D721Med (cell line): ENCODE measurements at regions not wholly inside any gene's neighbourhood (a gene's known extent, or its start where the extent isn't known, plus 50 kb on each side); places are given as distances from the start of the nearest gene placed in this dataset.

Experiments used
- DNase-seq: peaks from one replicate; pipeline ENCODE4 v3.0.0; 2011; ENCODE audit warnings: low spot score; ENCODE audit not compliant: insufficient read length
- FAIRE-seq: peaks from 2 replicates; lab custom pipeline; 2011; peaks lifted over from hg19 to GRCh38; lab: Jason Lieb, UNC
- CTCF ChIP-seq: IDR thresholded peaks from 2 replicates; pipeline ENCODE4 v1.5.1; 2012; ENCODE audit warnings: mild to moderate bottlenecking, control low read depth; ENCODE audit not compliant: insufficient read depth; ENCODE audit errors: missing control alignments

DNA sequence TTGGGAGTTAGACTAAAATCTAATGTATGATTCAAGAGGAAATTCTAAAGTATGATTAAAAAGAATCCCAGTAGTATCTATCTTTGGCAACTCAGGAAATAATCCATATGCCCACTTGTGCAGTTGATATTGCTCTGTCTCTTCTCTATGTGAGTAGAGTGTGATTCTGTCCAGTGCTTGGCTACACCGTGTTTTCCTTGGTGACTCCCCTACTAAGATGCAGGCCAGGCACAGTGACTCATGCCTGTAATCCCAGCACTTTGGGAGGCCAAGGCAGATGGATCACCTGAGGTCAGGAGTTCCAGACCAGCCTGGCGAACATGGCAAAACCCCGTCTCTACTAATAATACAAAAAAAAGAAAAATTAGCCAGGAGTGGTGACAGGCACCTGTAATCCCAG, 495.4 kb downstream of the MAT2B start:
- TF ChIP-seq CTCF, result no peak
- no peak for FAIRE-seq
- no peak for DNase-seq

- DNase-seq (no peak), FAIRE-seq (no peak)
- no peak for TF ChIP-seq CTCF
These were observed 496.8 kb downstream of the MAT2B start for GRCh38 chr5:164002214-164002613.

- FAIRE-seq (no peak), DNase-seq (no peak)
- no peak for TF ChIP-seq CTCF
These were observed 497.2 kb downstream of the MAT2B start for GRCh38 chr5:164002628-164003027.

GRCh38 chr5:164005071-164005470, 499.7 kb downstream of the MAT2B start:
- no peak for TF ChIP-seq CTCF
- DNase-seq (no peak), FAIRE-seq (no peak)

DNA sequence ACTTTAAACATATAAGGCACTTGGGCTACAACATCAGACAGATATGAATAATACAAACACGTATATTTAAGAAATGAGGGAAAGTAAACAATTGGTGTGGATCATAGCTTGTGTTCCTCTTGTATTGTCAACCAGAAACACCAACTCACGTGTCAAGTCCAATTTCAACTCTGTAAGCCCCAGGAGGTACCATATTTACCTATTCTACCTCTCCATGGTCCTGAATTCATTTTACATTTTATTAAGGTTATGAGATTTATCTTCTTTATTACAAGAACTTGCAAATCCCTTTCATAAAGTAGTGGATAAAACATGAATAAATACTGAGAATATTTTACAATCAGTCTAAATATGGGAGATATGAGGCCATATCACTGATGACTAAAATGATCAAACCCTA, 501.6 kb downstream of the MAT2B start:
- FAIRE-seq, result no peak
- TF ChIP-seq CTCF, result no peak
- DNase-seq, result no peak

GRCh38 chr5:164009621-164010020, 504.2 kb downstream of the MAT2B start:
- DNase-seq (no peak), FAIRE-seq (no peak)
- no peak for TF ChIP-seq CTCF

GRCh38 chr5:164010900-164011299, 505.5 kb downstream of the MAT2B start:
- FAIRE-seq, result no peak

More at GRCh38 chr5:164010900-164011299, 505.5 kb downstream of the MAT2B start:
- no peak for TF ChIP-seq CTCF
- no peak for DNase-seq
